ENCODE measurements at regions not wholly inside any gene's neighbourhood (a gene's known extent, or its start where the extent isn't known, plus 50 kb on each side); places are given as distances from the start of the nearest gene placed in this dataset.

GRCh38 chr15:45906230-45906629, 271.4 kb downstream of the SQOR start:
- Histone ChIP-seq H3K36me3 (ENCODE audit: control insufficient read depth, low read length) (no peaks in the 10 kb centered on the region), H3K9me3 (ENCODE audit: control insufficient read depth, insufficient read depth, low read length) (no peaks in the 10 kb centered on the region), H3K79me2 (ENCODE audit: control insufficient read depth, low read length) (no peaks in the 10 kb centered on the region), H3K9me2 (replicated peaks; ENCODE audit: control insufficient read depth, low read length) (no peaks in the 10 kb centered on the region), H3K4me2 (ENCODE audit: low read length) (no peak overlapping the region), H3K4me1 (ENCODE audit: control insufficient read depth, low read length) (no peaks in the 10 kb centered on the region), H3K27ac (ENCODE audit: low read depth, low read length) (no peak overlapping the region), H3K4me3 (ENCODE audit: low read length) (no peak overlapping the region), H4K20me1 (ENCODE audit: control insufficient read depth, insufficient read depth, low read depth, low read length) (no peaks in the 10 kb centered on the region), H3K27me3 (ENCODE audit: control insufficient read depth, low read length) (no peaks in the 10 kb centered on the region; the same call in 1 of the 2 replicates), H3F3A (ENCODE audit: control insufficient read depth, insufficient read depth) (no peaks in the 10 kb centered on the region)
- no peak for TF ChIP-seq EZH2phosphoT487 (IDR thresholded peaks at IDR 0.05; ENCODE audit: borderline replicate concordance, low read length)
- no peak for TF ChIP-seq CTCF (IDR thresholded peaks at IDR 0.05; ENCODE audit: low read depth, low read length, poor library complexity, severe bottlenecking)

GRCh38 chr15:45910671-45911070, 275.8 kb downstream of the SQOR start:
- Histone ChIP-seq H3K4me3 (ENCODE audit: low read length) (no peak overlapping the region), H3K27ac (ENCODE audit: low read depth, low read length) (no peak overlapping the region), H3K4me2 (ENCODE audit: low read length) (no peak overlapping the region), H3K79me2 (ENCODE audit: control insufficient read depth, low read length) (no peaks in the 10 kb centered on the region), H3K36me3 (ENCODE audit: control insufficient read depth, low read length) (no peaks in the 10 kb centered on the region), H3F3A (ENCODE audit: control insufficient read depth, insufficient read depth) (no peaks in the 10 kb centered on the region), H4K20me1 (ENCODE audit: control insufficient read depth, insufficient read depth, low read depth, low read length) (no peaks in the 10 kb centered on the region), H3K9me2 (replicated peaks; ENCODE audit: control insufficient read depth, low read length) (no peaks in the 10 kb centered on the region), H3K27me3 (ENCODE audit: control insufficient read depth, low read length) (no peaks in the 10 kb centered on the region), H3K4me1 (ENCODE audit: control insufficient read depth, low read length) (no peaks in the 10 kb centered on the region), H3K9me3 (ENCODE audit: control insufficient read depth, insufficient read depth, low read length) (no peaks in the 10 kb centered on the region)
- TF ChIP-seq CTCF (IDR thresholded peaks at IDR 0.05; ENCODE audit: low read depth, low read length, poor library complexity, severe bottlenecking): no peak
- no peak for TF ChIP-seq EZH2phosphoT487 (IDR thresholded peaks at IDR 0.05; ENCODE audit: borderline replicate concordance, low read length)

- Histone ChIP-seq H3F3A (ENCODE audit: control insufficient read depth, insufficient read depth) (no peaks in the 10 kb centered on the region), H3K79me2 (ENCODE audit: control insufficient read depth, low read length) (no peaks in the 10 kb centered on the region), H3K4me1 (ENCODE audit: control insufficient read depth, low read length) (no peaks in the 10 kb centered on the region), H3K27me3 (ENCODE audit: control insufficient read depth, low read length) (no peaks in the 10 kb centered on the region), H3K36me3 (ENCODE audit: control insufficient read depth, low read length) (no peaks in the 10 kb centered on the region), H3K9me2 (replicated peaks; ENCODE audit: control insufficient read depth, low read length) (no peaks in the 10 kb centered on the region), H3K27ac (ENCODE audit: low read depth, low read length) (no peak overlapping the region), H3K4me2 (ENCODE audit: low read length) (no peak overlapping the region), H3K9me3 (ENCODE audit: control insufficient read depth, insufficient read depth, low read length) (no peaks in the 10 kb centered on the region), H4K20me1 (ENCODE audit: control insufficient read depth, insufficient read depth, low read depth, low read length) (no peaks in the 10 kb centered on the region), H3K4me3 (ENCODE audit: low read length) (no peak overlapping the region)
- TF ChIP-seq CTCF (IDR thresholded peaks at IDR 0.05; ENCODE audit: low read depth, low read length, poor library complexity, severe bottlenecking) (no peak), EZH2phosphoT487 (IDR thresholded peaks at IDR 0.05; ENCODE audit: borderline replicate concordance, low read length) (no peak)
Observed at GRCh38 chr15:45913451-45913850, 278.6 kb downstream of the SQOR start.

- Histone ChIP-seq H4K20me1 (ENCODE audit: control insufficient read depth, insufficient read depth, low read depth, low read length) (no peaks in the 10 kb centered on the region), H3K4me3 (ENCODE audit: low read length) (no peak overlapping the region), H3K36me3 (ENCODE audit: control insufficient read depth, low read length) (no peaks in the 10 kb centered on the region), H3K79me2 (ENCODE audit: control insufficient read depth, low read length) (no peaks in the 10 kb centered on the region), H3K27ac (ENCODE audit: low read depth, low read length) (no peak overlapping the region), H3K9me3 (ENCODE audit: control insufficient read depth, insufficient read depth, low read length) (no peaks in the 10 kb centered on the region), H3K27me3 (ENCODE audit: control insufficient read depth, low read length) (no peaks in the 10 kb centered on the region), H3K9me2 (replicated peaks; ENCODE audit: control insufficient read depth, low read length) (no peaks in the 10 kb centered on the region), H3F3A (ENCODE audit: control insufficient read depth, insufficient read depth) (no peaks in the 10 kb centered on the region), H3K4me1 (ENCODE audit: control insufficient read depth, low read length) (no peaks in the 10 kb centered on the region), H3K4me2 (ENCODE audit: low read length) (no peak overlapping the region)
- no peak for TF ChIP-seq CTCF (IDR thresholded peaks at IDR 0.05; ENCODE audit: low read depth, low read length, poor library complexity, severe bottlenecking)
- no peak for TF ChIP-seq EZH2phosphoT487 (IDR thresholded peaks at IDR 0.05; ENCODE audit: borderline replicate concordance, low read length)
Observed at GRCh38 chr15:45914425-45914824, 279.6 kb downstream of the SQOR start.
